Fibroblast of skin of scalp (primary cell): ENCODE measurements at regions not wholly inside any gene's neighbourhood (a gene's known extent, or its start where the extent isn't known, plus 50 kb on each side); places are given as distances from the start of the nearest gene placed in this dataset.

Experiments
- DNase-seq: peaks from one replicate; pipeline ENCODE4 v3.0.0-alpha.2; 2013

GRCh38 chrX:25213611-25214010 lies 197.8 kb upstream of the ARX start:
- no peak for DNase-seq

GRCh38 chrX:25207803-25208475 lies 192.2 kb upstream of the ARX start:
- no peak for DNase-seq

- DNase-seq, result peak; percentile 22
These were observed 191.0 kb upstream of the ARX start for GRCh38 chrX:25206778-25207177.

GRCh38 chrX:25204182-25204581 lies 188.4 kb upstream of the ARX start:
- no peak for DNase-seq

- DNase-seq, result no peak
These were observed 187.1 kb upstream of the ARX start for GRCh38 chrX:25202827-25203226.

- no peak for DNase-seq
These were observed 183.1 kb upstream of the ARX start for GRCh38 chrX:25198891-25199290.

GRCh38 chrX:25198253-25198652 lies 182.5 kb upstream of the ARX start:
- no peak for DNase-seq

GRCh38 chrX:25196221-25196620 lies 180.5 kb upstream of the ARX start:
- no peak for DNase-seq

- DNase-seq, result no peak
These were observed 175.6 kb upstream of the ARX start for GRCh38 chrX:25191403-25191802.

GRCh38 chrX:25181775-25182174 lies 166.0 kb upstream of the ARX start:
- no peak for DNase-seq

GRCh38 chrX:25180242-25180641 lies 164.5 kb upstream of the ARX start:
- no peak for DNase-seq

- no peak for DNase-seq
These were observed 162.8 kb upstream of the ARX start for GRCh38 chrX:25178555-25178954.

GRCh38 chrX:25175743-25176142 lies 160.0 kb upstream of the ARX start:
- DNase-seq, result no peak

- DNase-seq, result no peak
These were observed 159.4 kb upstream of the ARX start for GRCh38 chrX:25175171-25175570.

GRCh38 chrX:25166546-25166945 lies 150.8 kb upstream of the ARX start:
- DNase-seq, result no peak

- DNase-seq, result no peak
These were observed 150.4 kb upstream of the ARX start for GRCh38 chrX:25166145-25166544.

- DNase-seq, result no peak
These were observed 142.9 kb upstream of the ARX start for GRCh38 chrX:25158635-25159034.

GRCh38 chrX:25156832-25157231 lies 141.1 kb upstream of the ARX start:
- no peak for DNase-seq

- peak; percentile 51 for DNase-seq
These were observed 140.6 kb upstream of the ARX start for GRCh38 chrX:25156323-25156722.

GRCh38 chrX:25154168-25154567 lies 138.4 kb upstream of the ARX start:
- no peak for DNase-seq

- no peak for DNase-seq
These were observed 136.0 kb upstream of the ARX start for GRCh38 chrX:25151749-25152148.

GRCh38 chrX:25144043-25144940 lies 128.5 kb upstream of the ARX start:
- DNase-seq, result peak; percentile 45

GRCh38 chrX:25143596-25143995 lies 127.8 kb upstream of the ARX start:
- DNase-seq, result no peak

GRCh38 chrX:25141684-25142083 lies 125.9 kb upstream of the ARX start:
- no peak for DNase-seq
